ENCODE measurements at regions not wholly inside any gene's neighbourhood (a gene's known extent, or its start where the extent isn't known, plus 50 kb on each side); places are given as distances from the start of the nearest gene placed in this dataset.

GRCh38 chr4:182170417-182170935 lies 72.7 kb upstream of the TENM3 start:
- no peak for DNase-seq (ENCODE audit: low read depth in 2 of 2)

- no peak for DNase-seq (ENCODE audit: low read depth in 2 of 2)
Observed at GRCh38 chr4:182174979-182175378, 68.2 kb upstream of the TENM3 start.

- no peak for DNase-seq (ENCODE audit: low read depth in 2 of 2)
Observed at GRCh38 chr4:182175788-182176519, 67.2 kb upstream of the TENM3 start.

DNA sequence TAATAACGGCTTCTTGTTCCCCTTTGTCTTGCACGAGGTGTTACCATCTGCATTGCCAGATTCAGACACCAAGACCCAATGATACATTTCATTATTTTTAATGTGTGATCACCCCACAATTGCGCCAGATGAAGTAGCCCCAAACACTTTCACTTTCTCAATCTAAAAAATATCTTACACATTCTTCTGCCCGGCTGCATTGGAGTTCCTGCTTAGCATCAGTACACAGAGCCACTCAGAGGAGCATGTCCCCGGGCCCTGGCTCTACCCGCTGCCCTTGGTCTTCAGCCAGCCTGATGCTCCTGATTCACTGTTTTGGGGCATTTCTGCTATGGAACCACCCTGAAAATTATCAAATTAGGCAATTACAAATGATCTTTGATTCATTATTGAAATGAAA lies 66.0 kb upstream of the TENM3 start:
- DNase-seq (ENCODE audit: low read depth in 2 of 2): no peak

DNA sequence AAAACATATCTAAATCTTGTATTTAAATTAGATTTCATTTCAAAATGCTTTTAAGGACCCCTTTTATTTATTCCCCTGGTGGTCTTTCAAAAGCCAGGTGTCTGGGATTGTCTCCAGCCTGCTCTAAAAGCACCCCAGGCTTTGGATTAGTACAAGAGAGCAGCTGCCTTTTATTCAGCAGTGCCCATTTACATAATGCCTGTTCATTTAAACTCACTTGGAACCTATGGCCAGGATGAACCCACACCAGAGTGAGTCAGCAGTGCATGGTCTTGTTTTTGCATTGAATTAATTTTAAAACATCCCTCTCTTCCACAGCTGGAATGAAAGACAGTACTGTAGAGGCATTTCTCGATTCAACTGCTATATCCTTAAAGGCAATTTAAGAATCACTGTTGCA lies 64.1 kb upstream of the TENM3 start:
- DNase-seq (ENCODE audit: low read depth in 2 of 2): no peak

GRCh38 chr4:182179751-182180150 lies 63.5 kb upstream of the TENM3 start:
- no peak for DNase-seq (ENCODE audit: low read depth in 2 of 2)

DNA sequence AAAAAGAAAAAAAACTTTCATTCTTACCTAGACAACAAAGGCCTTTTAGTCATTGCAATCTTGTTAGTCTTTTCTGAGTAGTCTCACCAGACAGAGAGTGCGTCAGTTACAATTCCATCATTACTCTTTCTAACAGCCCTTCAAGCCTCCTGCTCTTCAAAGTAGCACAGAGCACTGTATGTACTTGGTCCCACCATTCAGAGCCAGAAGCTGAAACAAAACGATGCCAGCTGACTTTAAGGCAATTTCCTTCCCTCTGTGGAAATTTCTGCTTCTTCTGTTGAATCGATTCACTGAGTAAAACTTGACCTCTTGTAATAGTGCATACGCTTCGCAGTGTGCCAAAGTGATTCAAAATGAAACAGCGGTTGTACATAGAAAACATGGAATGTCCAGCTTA lies 57.7 kb upstream of the TENM3 start:
- no peak for DNase-seq (ENCODE audit: low read depth in 2 of 2)

DNA sequence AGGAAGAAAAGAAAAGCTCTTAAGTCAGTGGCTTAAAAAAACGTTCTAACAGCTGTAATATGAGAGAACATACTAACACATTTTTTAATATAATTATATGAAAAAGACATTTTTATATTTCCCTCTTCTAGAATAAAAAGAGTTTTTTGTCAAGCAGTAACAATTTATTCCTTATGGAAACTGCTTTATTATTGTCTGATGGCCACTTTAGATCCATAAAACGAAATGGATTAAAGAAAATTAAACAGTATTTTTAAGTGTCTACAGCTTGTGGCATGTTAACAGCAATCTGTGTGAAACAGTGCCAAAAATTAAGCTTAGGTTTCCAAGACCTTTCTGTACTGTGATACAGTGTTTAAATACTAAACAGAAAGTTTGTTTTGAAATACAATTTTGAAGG lies 55.5 kb upstream of the TENM3 start:
- no peak for DNase-seq (ENCODE audit: low read depth in 2 of 2)

DNA sequence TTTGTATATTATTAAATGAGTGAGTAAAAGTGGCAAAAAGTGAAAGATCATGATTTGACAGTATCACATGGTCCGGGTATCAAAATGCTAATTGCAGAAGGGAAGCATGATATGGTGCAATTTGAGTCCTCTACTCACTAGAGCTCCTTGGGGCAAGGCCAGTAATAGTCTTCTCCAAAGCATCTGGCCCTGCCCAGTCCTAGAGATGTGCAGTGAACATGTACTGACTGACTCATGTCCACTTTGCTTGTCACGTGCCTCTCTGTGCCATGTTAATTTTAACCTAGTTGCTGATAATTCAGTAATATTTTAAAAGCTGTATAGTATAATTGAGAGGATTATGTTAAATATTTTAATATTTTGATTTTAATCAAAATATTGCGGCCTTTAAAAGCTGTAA lies 54.6 kb upstream of the TENM3 start:
- no peak for DNase-seq (ENCODE audit: low read depth in 2 of 2)

- DNase-seq (ENCODE audit: low read depth in 2 of 2): no peak
Observed at GRCh38 chr4:182189103-182189878, 53.9 kb upstream of the TENM3 start.

DNA sequence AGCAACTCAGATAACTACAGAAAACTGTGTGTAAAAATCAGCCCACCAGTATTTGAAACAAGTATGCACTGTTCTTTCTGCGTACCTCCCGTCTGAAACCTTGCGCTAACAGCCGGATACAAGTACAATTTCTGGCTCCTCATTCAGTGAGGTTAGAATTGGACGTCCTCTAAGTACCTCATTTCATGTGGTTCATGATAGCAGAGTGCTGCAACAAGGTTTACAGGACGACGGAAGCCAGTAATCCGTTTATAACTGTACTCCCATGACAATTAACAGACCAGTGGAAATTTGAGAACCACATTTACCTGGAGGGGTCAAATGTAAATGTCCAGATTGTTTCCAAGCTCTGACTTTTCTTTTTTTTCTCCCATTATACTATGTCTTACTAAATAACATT lies 52.9 kb upstream of the TENM3 start:
- no peak for DNase-seq (ENCODE audit: low read depth in 2 of 2)

GRCh38 chr4:182192511-182193181 lies 50.6 kb upstream of the TENM3 start:
- DNase-seq (ENCODE audit: low read depth in 2 of 2): no peak

DNA sequence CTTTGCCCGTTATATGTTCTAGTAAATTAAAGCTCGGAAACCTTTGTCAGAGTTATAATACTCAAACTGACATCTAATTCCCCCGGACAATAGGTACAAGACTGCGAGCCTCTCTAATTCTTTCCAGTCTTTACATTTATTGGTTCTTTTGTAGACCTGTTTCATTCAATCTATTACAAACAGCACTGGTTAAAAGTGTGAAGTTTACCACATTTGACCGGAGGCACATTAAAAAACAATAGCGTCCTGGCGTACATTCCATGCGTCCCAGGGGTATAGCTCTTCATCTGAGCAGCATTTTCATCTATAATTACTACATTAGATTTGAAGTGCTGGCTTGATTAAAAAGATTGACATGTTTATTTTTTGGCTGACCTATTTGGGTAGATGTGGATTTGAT lies 49.9 kb upstream of the TENM3 start:
- no peak for DNase-seq (ENCODE audit: low read depth in 2 of 2)
